ENCODE measurements at regions not wholly inside any gene's neighbourhood (a gene's known extent, or its start where the extent isn't known, plus 50 kb on each side); places are given as distances from the start of the nearest gene placed in this dataset.
"Not testable (repeated sequence)": the region's sequence is repeated elsewhere in the genome, so short reads cannot be mapped to it uniquely, and the experiment has no call there.

- H3K9ac ChIP-seq (ENCODE audit: low read length); H3K27ac ChIP-seq (ENCODE audit: low read depth, low read length); H3K4me3 ChIP-seq (ENCODE audit: low read length); H3K36me3 ChIP-seq (ENCODE audit: control insufficient read depth, insufficient read depth, low read length); H3K27me3 ChIP-seq (ENCODE audit: control insufficient read depth, insufficient read depth, low read length): not testable (repeated sequence)
- H3K4me1 ChIP-seq (ENCODE audit: control insufficient read depth, insufficient read depth, low read length) = peaks cover 12% of the 10 kb centered on the region
Observed at GRCh38 chr15:58365098-58365497, 66.7 kb upstream of the LIPC start.

GRCh38 chr15:58369261-58369701, 62.5 kb upstream of the LIPC start:
- Histone ChIP-seq H3K27ac (ENCODE audit: low read depth, low read length) (no peak overlapping the region), H3K4me3 (ENCODE audit: low read length) (no peak overlapping the region), H3K9ac (ENCODE audit: low read length) (no peak overlapping the region), H3K27me3 (ENCODE audit: control insufficient read depth, insufficient read depth, low read length) (no peaks in the 10 kb centered on the region), H3K36me3 (ENCODE audit: control insufficient read depth, insufficient read depth, low read length) (no peaks in the 10 kb centered on the region), H3K4me1 (ENCODE audit: control insufficient read depth, insufficient read depth, low read length) (no peaks in the 10 kb centered on the region)

GRCh38 chr15:58369956-58370355, 61.8 kb upstream of the LIPC start:
- Histone ChIP-seq H3K4me1 (ENCODE audit: control insufficient read depth, insufficient read depth, low read length) (no peaks in the 10 kb centered on the region), H3K4me3 (ENCODE audit: low read length) (no peak overlapping the region), H3K27me3 (ENCODE audit: control insufficient read depth, insufficient read depth, low read length) (no peaks in the 10 kb centered on the region), H3K36me3 (ENCODE audit: control insufficient read depth, insufficient read depth, low read length) (no peaks in the 10 kb centered on the region), H3K27ac (ENCODE audit: low read depth, low read length) (no peak overlapping the region), H3K9ac (ENCODE audit: low read length) (no peak overlapping the region)

- H3K4me1 ChIP-seq (ENCODE audit: control insufficient read depth, insufficient read depth, low read length) = no peaks in the 10 kb centered on the region
- no peak overlapping the region for H3K27ac ChIP-seq (ENCODE audit: low read depth, low read length)
- H3K4me3 ChIP-seq (ENCODE audit: low read length) = no peak overlapping the region
- no peaks in the 10 kb centered on the region for H3K27me3 ChIP-seq (ENCODE audit: control insufficient read depth, insufficient read depth, low read length)
- no peaks in the 10 kb centered on the region for H3K36me3 ChIP-seq (ENCODE audit: control insufficient read depth, insufficient read depth, low read length)
- no peak overlapping the region for H3K9ac ChIP-seq (ENCODE audit: low read length)
Observed at GRCh38 chr15:58374147-58374546, 57.6 kb upstream of the LIPC start.

- Histone ChIP-seq H3K4me1 (ENCODE audit: control insufficient read depth, insufficient read depth, low read length) (no peaks in the 10 kb centered on the region), H3K36me3 (ENCODE audit: control insufficient read depth, insufficient read depth, low read length) (no peaks in the 10 kb centered on the region), H3K9ac (ENCODE audit: low read length) (no peak overlapping the region), H3K4me3 (ENCODE audit: low read length) (no peak overlapping the region), H3K27me3 (ENCODE audit: control insufficient read depth, insufficient read depth, low read length) (no peaks in the 10 kb centered on the region), H3K27ac (ENCODE audit: low read depth, low read length) (no peak overlapping the region)
Observed at GRCh38 chr15:58377193-58377592, 54.6 kb upstream of the LIPC start.

- no peak overlapping the region for H3K9ac ChIP-seq (ENCODE audit: low read length)
- H3K4me1 ChIP-seq (ENCODE audit: control insufficient read depth, insufficient read depth, low read length) = no peaks in the 10 kb centered on the region
- H3K4me3 ChIP-seq (ENCODE audit: low read length) = no peak overlapping the region
- H3K27me3 ChIP-seq (ENCODE audit: control insufficient read depth, insufficient read depth, low read length) = no peaks in the 10 kb centered on the region
- H3K27ac ChIP-seq (ENCODE audit: low read depth, low read length) = no peak overlapping the region
- no peaks in the 10 kb centered on the region for H3K36me3 ChIP-seq (ENCODE audit: control insufficient read depth, insufficient read depth, low read length)
Observed at GRCh38 chr15:58378241-58379085, 53.3 kb upstream of the LIPC start.

GRCh38 chr15:58379454-58379853, 52.3 kb upstream of the LIPC start:
- H3K27ac ChIP-seq (ENCODE audit: low read depth, low read length); H3K36me3 ChIP-seq (ENCODE audit: control insufficient read depth, insufficient read depth, low read length); H3K27me3 ChIP-seq (ENCODE audit: control insufficient read depth, insufficient read depth, low read length); H3K4me3 ChIP-seq (ENCODE audit: low read length); H3K4me1 ChIP-seq (ENCODE audit: control insufficient read depth, insufficient read depth, low read length); H3K9ac ChIP-seq (ENCODE audit: low read length): not testable (repeated sequence)

- H3K36me3 ChIP-seq (ENCODE audit: control insufficient read depth, insufficient read depth, low read length) = no peaks in the 10 kb centered on the region
- no peak overlapping the region for H3K27ac ChIP-seq (ENCODE audit: low read depth, low read length)
- no peak overlapping the region for H3K4me3 ChIP-seq (ENCODE audit: low read length)
- H3K9ac ChIP-seq (ENCODE audit: low read length) = no peak overlapping the region
- no peaks in the 10 kb centered on the region for H3K27me3 ChIP-seq (ENCODE audit: control insufficient read depth, insufficient read depth, low read length)
- no peaks in the 10 kb centered on the region for H3K4me1 ChIP-seq (ENCODE audit: control insufficient read depth, insufficient read depth, low read length)
Observed at GRCh38 chr15:58380280-58380945, 51.4 kb upstream of the LIPC start.

- H3K4me1 ChIP-seq (ENCODE audit: control insufficient read depth, insufficient read depth, low read length) = no peaks in the 10 kb centered on the region
- no peak overlapping the region for H3K4me3 ChIP-seq (ENCODE audit: low read length)
- H3K27ac ChIP-seq (ENCODE audit: low read depth, low read length) = no peak overlapping the region
- no peaks in the 10 kb centered on the region for H3K27me3 ChIP-seq (ENCODE audit: control insufficient read depth, insufficient read depth, low read length)
- no peaks in the 10 kb centered on the region for H3K36me3 ChIP-seq (ENCODE audit: control insufficient read depth, insufficient read depth, low read length)
- no peak overlapping the region for H3K9ac ChIP-seq (ENCODE audit: low read length)
Observed at GRCh38 chr15:58381697-58382096, 50.1 kb upstream of the LIPC start.

Data from rectal smooth muscle tissue (tissue), 1 donor.